D721Med (cell line): ENCODE measurements at regions not wholly inside any gene's neighbourhood (a gene's known extent, or its start where the extent isn't known, plus 50 kb on each side); places are given as distances from the start of the nearest gene placed in this dataset.

Experiments used
- DNase-seq: peaks from one replicate; pipeline ENCODE4 v3.0.0; 2011; ENCODE audit warnings: low spot score; ENCODE audit not compliant: insufficient read length
- FAIRE-seq: peaks from 2 replicates; lab custom pipeline; 2011; peaks lifted over from hg19 to GRCh38; lab: Jason Lieb, UNC
- TF ChIP-seq, protein P1 (sequence below): IDR thresholded peaks from 2 replicates; pipeline ENCODE4 v1.5.1; 2012; ENCODE audit warnings: mild to moderate bottlenecking, control low read depth; ENCODE audit not compliant: insufficient read depth; ENCODE audit errors: missing control alignments

DNA sequence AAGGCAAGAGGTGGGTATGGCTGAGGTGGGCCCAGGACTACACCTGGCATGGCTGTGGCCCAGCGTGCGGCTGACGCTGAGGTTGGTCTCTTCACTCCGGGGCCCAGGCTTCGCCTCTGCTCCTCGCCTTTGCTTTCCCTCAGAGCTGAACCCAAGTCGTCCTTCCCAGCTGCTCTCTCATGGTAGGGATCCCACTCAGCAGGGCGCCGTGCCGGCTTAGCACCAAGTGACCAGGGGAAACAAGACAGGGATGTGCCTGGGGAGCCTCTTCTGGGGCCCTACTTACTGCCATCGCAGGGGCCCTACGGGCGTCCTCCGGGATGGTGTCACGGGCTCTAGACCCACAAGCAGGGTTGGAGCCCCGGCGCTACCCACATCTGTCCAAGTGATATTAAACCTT is 138.1 kb upstream of the ALKAL2 start:
- FAIRE-seq (no peak), DNase-seq (no peak)
- TF ChIP-seq, protein P1, sequence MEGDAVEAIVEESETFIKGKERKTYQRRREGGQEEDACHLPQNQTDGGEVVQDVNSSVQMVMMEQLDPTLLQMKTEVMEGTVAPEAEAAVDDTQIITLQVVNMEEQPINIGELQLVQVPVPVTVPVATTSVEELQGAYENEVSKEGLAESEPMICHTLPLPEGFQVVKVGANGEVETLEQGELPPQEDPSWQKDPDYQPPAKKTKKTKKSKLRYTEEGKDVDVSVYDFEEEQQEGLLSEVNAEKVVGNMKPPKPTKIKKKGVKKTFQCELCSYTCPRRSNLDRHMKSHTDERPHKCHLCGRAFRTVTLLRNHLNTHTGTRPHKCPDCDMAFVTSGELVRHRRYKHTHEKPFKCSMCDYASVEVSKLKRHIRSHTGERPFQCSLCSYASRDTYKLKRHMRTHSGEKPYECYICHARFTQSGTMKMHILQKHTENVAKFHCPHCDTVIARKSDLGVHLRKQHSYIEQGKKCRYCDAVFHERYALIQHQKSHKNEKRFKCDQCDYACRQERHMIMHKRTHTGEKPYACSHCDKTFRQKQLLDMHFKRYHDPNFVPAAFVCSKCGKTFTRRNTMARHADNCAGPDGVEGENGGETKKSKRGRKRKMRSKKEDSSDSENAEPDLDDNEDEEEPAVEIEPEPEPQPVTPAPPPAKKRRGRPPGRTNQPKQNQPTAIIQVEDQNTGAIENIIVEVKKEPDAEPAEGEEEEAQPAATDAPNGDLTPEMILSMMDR = no peak

DNA sequence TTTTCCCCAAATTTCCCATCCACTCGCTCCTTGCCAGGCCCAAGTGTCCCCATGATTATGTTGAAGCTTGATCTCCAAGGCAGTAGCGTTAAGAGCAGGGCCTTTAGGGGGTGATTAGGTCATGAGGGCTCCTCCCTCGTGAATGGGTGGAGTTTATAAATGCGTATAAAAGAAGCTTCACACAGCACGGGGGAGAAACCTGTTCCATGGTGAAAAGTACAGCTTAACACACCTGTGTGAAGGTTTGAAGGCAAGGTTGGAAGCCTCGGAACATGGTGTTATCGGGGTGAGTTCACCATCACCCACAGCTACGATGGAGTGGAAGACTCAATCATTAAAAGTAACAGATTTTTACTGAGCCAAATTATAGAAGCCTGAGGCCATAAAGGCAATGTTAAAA is 137.4 kb upstream of the ALKAL2 start:
- TF ChIP-seq, protein P1 = no peak
- FAIRE-seq = no peak
- DNase-seq = no peak

DNA sequence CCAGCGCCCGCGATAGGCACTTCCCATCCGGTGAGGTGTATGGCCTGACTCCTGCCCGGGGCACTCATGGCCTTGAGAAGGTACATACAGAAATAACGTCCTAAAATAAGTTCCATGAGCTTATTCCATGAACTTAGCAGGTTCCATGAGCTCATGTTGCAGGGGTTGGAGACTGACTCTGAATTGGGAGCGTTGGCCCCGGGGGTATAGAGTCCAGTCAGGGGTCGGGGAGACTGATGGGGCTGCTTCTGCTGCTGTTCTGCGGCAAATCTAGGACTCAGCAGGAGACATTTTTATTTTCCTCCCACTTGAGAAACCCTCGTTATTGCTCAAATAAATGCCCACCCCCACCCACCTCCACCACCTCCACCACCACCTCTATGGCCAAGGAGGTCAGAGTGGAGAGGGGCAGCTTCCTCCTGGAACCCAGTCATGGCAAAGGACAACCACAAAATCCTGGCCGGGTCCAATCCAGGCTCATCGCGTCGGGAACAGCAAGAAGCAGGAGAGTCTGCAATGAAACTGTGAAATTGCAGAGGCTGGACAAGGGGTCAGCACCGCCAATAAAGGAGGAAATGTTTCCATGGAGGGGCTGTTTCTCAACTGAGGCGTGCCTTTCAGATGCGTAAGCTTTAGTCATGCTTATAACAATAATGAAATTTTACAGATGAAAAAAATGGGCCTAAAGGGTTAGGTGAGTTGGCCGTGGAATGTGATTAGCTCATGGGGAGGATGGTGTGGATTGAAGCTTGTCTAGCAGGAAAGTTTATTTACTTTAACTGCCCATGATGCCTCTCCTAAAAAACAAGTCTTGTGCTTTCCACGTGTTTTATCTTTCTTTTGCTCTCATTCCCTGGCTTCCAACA is 136.6 kb upstream of the ALKAL2 start:
- TF ChIP-seq, protein P1 = no peak
- FAIRE-seq (no peak), DNase-seq (no peak)

DNA sequence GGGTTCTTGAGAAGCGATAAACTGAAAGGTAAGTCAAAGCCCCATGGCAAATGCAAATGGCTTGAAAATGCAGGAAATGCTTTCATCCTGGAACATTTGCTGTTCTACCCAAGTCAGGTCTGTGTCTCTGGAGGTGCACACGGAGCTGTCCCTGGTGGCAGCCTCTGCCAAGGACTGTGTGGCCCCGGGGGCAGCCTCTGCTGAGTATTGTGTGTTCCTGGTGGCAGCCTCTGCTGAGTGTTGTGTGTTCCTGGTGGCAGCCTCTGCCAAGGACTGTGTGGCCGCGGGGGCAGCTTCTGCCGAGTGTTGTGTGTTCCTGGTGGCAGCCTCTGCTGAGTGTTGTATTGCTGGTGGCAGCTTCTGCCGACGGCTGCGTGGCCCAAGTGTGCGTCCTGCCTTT is 135.6 kb upstream of the ALKAL2 start:
- FAIRE-seq (no peak), DNase-seq (no peak)
- TF ChIP-seq, protein P1 = no peak

DNA sequence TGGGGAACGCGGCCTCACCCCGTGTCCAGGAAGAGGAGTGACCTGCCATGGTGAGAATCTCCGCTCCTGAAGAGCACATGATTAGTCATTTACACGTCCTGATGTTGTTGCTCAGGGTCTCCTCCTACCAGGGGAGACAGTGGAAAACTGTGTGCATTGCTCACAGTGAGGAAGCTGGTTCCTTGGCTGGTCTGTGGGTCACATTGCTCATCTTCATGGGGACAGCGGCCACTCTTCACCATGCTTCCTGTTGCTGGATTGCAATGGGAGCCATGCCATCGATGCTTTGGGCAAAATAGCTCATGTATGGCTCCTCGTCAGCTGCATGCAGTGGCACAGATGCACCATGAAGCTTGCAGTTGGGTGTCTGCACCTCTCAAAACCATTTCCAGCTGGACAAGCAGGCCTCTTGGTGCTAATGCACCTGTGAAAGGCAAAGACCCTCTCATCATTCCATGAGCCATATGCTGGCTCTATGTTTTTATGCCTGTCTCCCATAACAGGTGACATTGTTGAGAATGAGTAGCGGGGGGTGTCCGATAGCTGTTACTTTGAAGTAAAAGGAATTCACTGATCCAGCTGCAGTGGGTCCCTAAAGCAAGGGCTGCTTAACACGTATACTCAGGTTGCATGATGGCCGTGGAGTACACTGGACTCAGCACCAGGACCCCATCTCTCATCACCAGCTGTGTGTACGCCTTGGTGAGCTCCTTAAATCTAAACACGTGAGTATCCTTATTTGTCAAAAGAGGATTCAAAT is 135.0 kb upstream of the ALKAL2 start:
- no peak for DNase-seq
- FAIRE-seq = no peak
- TF ChIP-seq, protein P1 = no peak

DNA sequence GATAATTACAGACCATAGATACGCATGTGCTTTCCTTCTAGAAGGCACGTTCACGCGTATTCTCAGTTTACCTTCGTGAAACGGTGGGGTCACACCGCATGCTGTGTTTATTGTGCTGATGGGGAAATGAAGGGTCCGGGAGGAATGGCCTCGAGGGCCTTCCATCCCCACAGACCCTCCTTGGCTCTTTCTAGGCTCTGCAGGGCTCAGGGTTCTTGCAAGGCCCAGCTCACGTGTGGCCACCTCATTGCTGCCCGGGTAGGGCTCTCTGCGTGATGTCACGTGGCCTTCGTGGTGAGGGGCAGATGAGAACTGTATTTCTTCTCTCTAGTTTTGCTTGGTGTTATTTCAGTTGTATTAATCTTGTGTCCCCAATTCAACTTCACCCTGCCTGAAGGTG is 133.5 kb upstream of the ALKAL2 start:
- TF ChIP-seq, protein P1 = no peak
- DNase-seq (no peak), FAIRE-seq (no peak)

DNA sequence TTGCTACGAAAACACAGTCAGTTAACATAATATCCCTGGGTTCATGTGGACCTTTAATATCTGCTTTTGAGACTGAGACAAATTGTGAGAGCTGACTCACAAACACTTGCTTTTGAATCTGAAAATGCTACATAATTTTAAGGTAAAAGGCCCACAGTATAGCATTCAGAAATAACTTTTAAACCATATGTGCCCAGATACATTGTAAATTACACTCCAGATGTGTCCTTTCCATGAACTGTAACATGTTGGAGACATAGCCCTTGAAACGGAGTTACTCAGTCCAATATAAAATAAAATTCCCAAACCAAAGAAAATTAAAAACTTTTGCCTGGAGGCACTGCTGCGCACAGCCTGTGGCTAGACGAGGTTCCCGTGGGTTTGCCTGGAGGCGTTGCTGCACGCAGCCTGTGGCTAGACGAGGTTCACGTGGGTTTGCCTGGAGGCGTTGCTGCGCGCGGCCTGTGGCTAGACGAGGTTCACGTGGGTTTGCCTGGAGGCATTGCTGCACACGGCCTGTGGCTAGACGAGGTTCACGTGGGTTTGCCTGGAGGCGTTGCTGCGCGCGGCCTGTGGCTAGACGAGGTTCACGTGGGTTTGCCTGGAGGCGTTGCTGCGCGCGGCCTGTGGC is 131.9 kb upstream of the ALKAL2 start:
- FAIRE-seq = no peak
- TF ChIP-seq, protein P1 = no peak
- no peak for DNase-seq
